ENCODE measurements at regions not wholly inside any gene's neighbourhood (a gene's known extent, or its start where the extent isn't known, plus 50 kb on each side); places are given as distances from the start of the nearest gene placed in this dataset.

DNA sequence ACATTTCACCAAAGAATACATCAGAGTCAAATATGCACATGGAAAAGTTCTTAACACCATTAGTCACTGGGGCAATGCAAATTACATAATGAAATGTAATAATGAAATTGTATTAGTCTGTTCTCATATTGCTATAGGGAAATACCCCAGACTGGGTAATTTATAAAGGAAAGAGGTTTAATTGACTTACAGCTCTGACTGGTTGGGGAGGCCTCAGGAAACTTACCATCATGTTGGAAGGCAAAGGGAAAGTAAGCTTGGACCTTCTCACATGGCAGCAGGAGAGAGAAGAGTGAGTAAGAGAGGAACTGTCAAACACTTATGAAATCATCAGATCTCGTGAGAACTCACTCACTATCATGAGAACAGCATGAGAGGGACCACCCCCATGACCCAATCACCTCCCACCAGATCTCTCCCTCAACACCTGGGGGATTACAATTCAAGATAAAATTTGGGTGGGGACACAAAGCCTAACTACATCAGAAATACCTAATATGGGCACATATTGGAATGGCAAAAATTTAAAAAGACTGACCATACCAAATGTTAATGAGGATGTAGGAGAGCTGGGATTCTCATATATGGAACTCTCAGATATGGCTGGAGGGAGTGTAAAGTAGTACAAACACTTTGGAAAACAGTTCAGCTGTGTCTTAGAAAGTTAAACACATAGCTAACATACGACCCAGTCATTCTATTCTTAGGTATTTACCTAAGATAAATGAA lies 65.1 kb upstream of the CD44 start (continued):
- TF ChIP-seq ZNF318 (IDR thresholded peaks at IDR 0.05; ENCODE audit: borderline replicate concordance in 1 of 2, low read depth in 1 of 2) (no peak), ZNF696 (CRISPR knock-in tag; conservative IDR thresholded peaks at IDR 0.05) (no peak), USF1 (CRISPR knock-in tag; IDR thresholded peaks at IDR 0.05) (no peak)
- TF ChIP-seq, protein P1, sequence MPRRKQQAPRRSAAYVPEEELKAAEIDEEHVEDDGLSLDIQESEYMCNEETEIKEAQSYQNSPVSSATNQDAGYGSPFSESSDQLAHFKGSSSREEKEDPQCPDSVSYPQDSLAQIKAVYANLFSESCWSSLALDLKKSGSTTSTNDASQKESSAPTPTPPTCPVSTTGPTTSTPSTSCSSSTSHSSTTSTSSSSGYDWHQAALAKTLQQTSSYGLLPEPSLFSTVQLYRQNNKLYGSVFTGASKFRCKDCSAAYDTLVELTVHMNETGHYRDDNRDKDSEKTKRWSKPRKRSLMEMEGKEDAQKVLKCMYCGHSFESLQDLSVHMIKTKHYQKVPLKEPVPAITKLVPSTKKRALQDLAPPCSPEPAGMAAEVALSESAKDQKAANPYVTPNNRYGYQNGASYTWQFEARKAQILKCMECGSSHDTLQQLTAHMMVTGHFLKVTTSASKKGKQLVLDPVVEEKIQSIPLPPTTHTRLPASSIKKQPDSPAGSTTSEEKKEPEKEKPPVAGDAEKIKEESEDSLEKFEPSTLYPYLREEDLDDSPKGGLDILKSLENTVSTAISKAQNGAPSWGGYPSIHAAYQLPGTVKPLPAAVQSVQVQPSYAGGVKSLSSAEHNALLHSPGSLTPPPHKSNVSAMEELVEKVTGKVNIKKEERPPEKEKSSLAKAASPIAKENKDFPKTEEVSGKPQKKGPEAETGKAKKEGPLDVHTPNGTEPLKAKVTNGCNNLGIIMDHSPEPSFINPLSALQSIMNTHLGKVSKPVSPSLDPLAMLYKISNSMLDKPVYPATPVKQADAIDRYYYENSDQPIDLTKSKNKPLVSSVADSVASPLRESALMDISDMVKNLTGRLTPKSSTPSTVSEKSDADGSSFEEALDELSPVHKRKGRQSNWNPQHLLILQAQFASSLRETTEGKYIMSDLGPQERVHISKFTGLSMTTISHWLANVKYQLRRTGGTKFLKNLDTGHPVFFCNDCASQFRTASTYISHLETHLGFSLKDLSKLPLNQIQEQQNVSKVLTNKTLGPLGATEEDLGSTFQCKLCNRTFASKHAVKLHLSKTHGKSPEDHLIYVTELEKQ (CRISPR knock-in tag; IDR thresholded peaks at IDR 0.05): no peak
- TF ChIP-seq, protein P2, sequence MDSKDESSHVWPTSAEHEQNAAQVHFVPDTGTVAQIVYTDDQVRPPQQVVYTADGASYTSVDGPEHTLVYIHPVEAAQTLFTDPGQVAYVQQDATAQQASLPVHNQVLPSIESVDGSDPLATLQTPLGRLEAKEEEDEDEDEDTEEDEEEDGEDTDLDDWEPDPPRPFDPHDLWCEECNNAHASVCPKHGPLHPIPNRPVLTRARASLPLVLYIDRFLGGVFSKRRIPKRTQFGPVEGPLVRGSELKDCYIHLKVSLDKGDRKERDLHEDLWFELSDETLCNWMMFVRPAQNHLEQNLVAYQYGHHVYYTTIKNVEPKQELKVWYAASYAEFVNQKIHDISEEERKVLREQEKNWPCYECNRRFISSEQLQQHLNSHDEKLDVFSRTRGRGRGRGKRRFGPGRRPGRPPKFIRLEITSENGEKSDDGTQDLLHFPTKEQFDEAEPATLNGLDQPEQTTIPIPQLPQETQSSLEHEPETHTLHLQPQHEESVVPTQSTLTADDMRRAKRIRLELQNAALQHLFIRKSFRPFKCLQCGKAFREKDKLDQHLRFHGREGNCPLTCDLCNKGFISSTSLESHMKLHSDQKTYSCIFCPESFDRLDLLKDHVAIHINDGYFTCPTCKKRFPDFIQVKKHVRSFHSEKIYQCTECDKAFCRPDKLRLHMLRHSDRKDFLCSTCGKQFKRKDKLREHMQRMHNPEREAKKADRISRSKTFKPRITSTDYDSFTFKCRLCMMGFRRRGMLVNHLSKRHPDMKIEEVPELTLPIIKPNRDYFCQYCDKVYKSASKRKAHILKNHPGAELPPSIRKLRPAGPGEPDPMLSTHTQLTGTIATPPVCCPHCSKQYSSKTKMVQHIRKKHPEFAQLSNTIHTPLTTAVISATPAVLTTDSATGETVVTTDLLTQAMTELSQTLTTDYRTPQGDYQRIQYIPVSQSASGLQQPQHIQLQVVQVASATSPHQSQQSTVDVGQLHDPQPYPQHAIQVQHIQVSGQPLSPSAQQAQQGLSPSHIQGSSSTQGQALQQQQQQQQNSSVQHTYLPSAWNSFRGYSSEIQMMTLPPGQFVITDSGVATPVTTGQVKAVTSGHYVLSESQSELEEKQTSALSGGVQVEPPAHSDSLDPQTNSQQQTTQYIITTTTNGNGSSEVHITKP (IDR thresholded peaks at IDR 0.05; ENCODE audit: partially characterized antibody): no peak
- TF ChIP-seq, protein P3, sequence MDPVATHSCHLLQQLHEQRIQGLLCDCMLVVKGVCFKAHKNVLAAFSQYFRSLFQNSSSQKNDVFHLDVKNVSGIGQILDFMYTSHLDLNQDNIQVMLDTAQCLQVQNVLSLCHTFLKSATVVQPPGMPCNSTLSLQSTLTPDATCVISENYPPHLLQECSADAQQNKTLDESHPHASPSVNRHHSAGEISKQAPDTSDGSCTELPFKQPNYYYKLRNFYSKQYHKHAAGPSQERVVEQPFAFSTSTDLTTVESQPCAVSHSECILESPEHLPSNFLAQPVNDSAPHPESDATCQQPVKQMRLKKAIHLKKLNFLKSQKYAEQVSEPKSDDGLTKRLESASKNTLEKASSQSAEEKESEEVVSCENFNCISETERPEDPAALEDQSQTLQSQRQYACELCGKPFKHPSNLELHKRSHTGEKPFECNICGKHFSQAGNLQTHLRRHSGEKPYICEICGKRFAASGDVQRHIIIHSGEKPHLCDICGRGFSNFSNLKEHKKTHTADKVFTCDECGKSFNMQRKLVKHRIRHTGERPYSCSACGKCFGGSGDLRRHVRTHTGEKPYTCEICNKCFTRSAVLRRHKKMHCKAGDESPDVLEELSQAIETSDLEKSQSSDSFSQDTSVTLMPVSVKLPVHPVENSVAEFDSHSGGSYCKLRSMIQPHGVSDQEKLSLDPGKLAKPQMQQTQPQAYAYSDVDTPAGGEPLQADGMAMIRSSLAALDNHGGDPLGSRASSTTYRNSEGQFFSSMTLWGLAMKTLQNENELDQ (CRISPR knock-in tag; IDR thresholded peaks at IDR 0.05; ENCODE audit: borderline replicate concordance): no peak
